Activated naive CD4-positive, alpha-beta T cell treated with anti-CD3 and anti-CD28 coated beads, Interleukin-2, amount 50 U/mL, for 72 hours (primary cell): ENCODE measurements at regions not wholly inside any gene's neighbourhood (a gene's known extent, or its start where the extent isn't known, plus 50 kb on each side); places are given as distances from the start of the nearest gene placed in this dataset.
A peak's percentile ranks its signal among the peaks of the same experiment; 100 is the strongest.

Experiments
- ATAC-seq, 2 donors: fragments of 150-1000 bp; cut with Tn5 transposase; 2 replicates each; pipeline ENCODE4 v1.10.0; 2021; ENCODE audit warnings: mild to moderate bottlenecking in 2 of 2, moderate library complexity in 2 of 2
- DNase-seq, 2 donors: peaks; one replicate each; pipeline ENCODE4 v3.0.0; 2021 to 2022; ENCODE audit warnings: low spot score in 2 of 2
- H3K27ac Mint-ChIP-seq, 2 donors: one replicate each; pipeline ENCODE4 v1.8.0; 2022; ENCODE audit warnings: mild to moderate bottlenecking in 2 of 2, mixed read lengths in 2 of 2
- H3K36me3 Mint-ChIP-seq, 2 donors: one replicate each; pipeline ENCODE4 v1.8.0; 2022; ENCODE audit warnings: mixed read lengths in 2 of 2
- H3K9me3 Mint-ChIP-seq, 2 donors: one replicate each; pipeline ENCODE4 v1.8.0; 2022; ENCODE audit warnings: mixed read lengths in 2 of 2

- DNase-seq (no peak), ATAC-seq (no peak)
- H3K36me3 Mint-ChIP-seq, result no peaks in the 10 kb centered on the region
- H3K27ac Mint-ChIP-seq, result no peak overlapping the region
- H3K9me3 Mint-ChIP-seq, result no peaks in the 10 kb centered on the region
Observed at GRCh38 chr6:16969699-16970655, 131.9 kb upstream of the STMND1 start.

GRCh38 chr6:16968101-16968500 is 133.7 kb upstream of the STMND1 start:
- no peak overlapping the region for H3K27ac Mint-ChIP-seq
- no peak for ATAC-seq
- H3K9me3 Mint-ChIP-seq, result no peaks in the 10 kb centered on the region
- H3K36me3 Mint-ChIP-seq, result no peaks in the 10 kb centered on the region
- DNase-seq, result no peak

- Mint-ChIP-seq H3K36me3 (no peaks in the 10 kb centered on the region), H3K27ac (no peak overlapping the region), H3K9me3 (no peaks in the 10 kb centered on the region)
- ATAC-seq (no peak), DNase-seq (no peak)
Observed at GRCh38 chr6:16967470-16967817, 134.4 kb upstream of the STMND1 start.

- no peak overlapping the region for H3K27ac Mint-ChIP-seq
- no peaks in the 10 kb centered on the region for H3K9me3 Mint-ChIP-seq
- DNase-seq, result no peak
- ATAC-seq, result no peak
- H3K36me3 Mint-ChIP-seq, result no peaks in the 10 kb centered on the region
Observed at GRCh38 chr6:16966791-16967469, 134.9 kb upstream of the STMND1 start.

GRCh38 chr6:16965689-16966088 is 136.2 kb upstream of the STMND1 start:
- Mint-ChIP-seq H3K36me3 (no peaks in the 10 kb centered on the region), H3K9me3 (no peaks in the 10 kb centered on the region), H3K27ac (no peak overlapping the region)
- DNase-seq, result no peak
- ATAC-seq, result no peak

GRCh38 chr6:16964553-16965499 is 137.0 kb upstream of the STMND1 start:
- Mint-ChIP-seq H3K27ac (no peak overlapping the region), H3K36me3 (no peaks in the 10 kb centered on the region), H3K9me3 (no peaks in the 10 kb centered on the region)
- DNase-seq (peak; percentile 58 to 72), ATAC-seq (peak; percentile 70 to 87)

GRCh38 chr6:16961577-16961976 is 140.3 kb upstream of the STMND1 start:
- no peak for ATAC-seq
- no peak for DNase-seq
- Mint-ChIP-seq H3K36me3 (no peaks in the 10 kb centered on the region), H3K9me3 (no peaks in the 10 kb centered on the region), H3K27ac (no peak overlapping the region)

- H3K36me3 Mint-ChIP-seq, result no peaks in the 10 kb centered on the region
- DNase-seq (no peak), ATAC-seq (no peak)
- H3K9me3 Mint-ChIP-seq, result no peaks in the 10 kb centered on the region
- no peak overlapping the region for H3K27ac Mint-ChIP-seq
Observed at GRCh38 chr6:16959789-16960188, 142.1 kb upstream of the STMND1 start.

GRCh38 chr6:16956361-16956760 is 145.5 kb upstream of the STMND1 start:
- Mint-ChIP-seq H3K36me3 (no peaks in the 10 kb centered on the region), H3K9me3 (no peaks in the 10 kb centered on the region), H3K27ac (peak overlapping the region in 1 of 2 donors; percentile 20)
- ATAC-seq (peak; percentile 59 to 83), DNase-seq (no peak)

- DNase-seq, result no peak
- Mint-ChIP-seq H3K36me3 (no peaks in the 10 kb centered on the region), H3K27ac (peak overlapping the region in 1 of 2 donors; percentile 20), H3K9me3 (no peaks in the 10 kb centered on the region)
- peak; percentile 58 to 60 for ATAC-seq
Observed at GRCh38 chr6:16955899-16956298, 146.0 kb upstream of the STMND1 start.

- no peaks in the 10 kb centered on the region for H3K9me3 Mint-ChIP-seq
Observed at GRCh38 chr6:16953905-16954304, 147.9 kb upstream of the STMND1 start.

GRCh38 chr6:16953446-16953845 is 148.4 kb upstream of the STMND1 start:
- no peak for ATAC-seq
- Mint-ChIP-seq H3K27ac (no peak overlapping the region), H3K9me3 (no peaks in the 10 kb centered on the region), H3K36me3 (no peaks in the 10 kb centered on the region)
- DNase-seq, result no peak

More at GRCh38 chr6:16953905-16954304, 147.9 kb upstream of the STMND1 start:
- ATAC-seq, result no peak
- Mint-ChIP-seq H3K27ac (no peak overlapping the region), H3K36me3 (no peaks in the 10 kb centered on the region)
- DNase-seq, result no peak

- no peak overlapping the region for H3K27ac Mint-ChIP-seq
- no peak for DNase-seq
- H3K36me3 Mint-ChIP-seq, result peaks cover 0 to 16% of the 10 kb centered on the region in 2 donors
- peaks cover 0 to 6% of the 10 kb centered on the region in 2 donors for H3K9me3 Mint-ChIP-seq
- ATAC-seq, result peak; percentile 78 to 91
Observed at GRCh38 chr6:16950825-16951495, 150.9 kb upstream of the STMND1 start.

- Mint-ChIP-seq H3K9me3 (peaks cover 0 to 6% of the 10 kb centered on the region in 2 donors), H3K36me3 (peaks cover 0 to 17% of the 10 kb centered on the region in 2 donors), H3K27ac (no peak overlapping the region)
- no peak for ATAC-seq
- DNase-seq, result no peak
Observed at GRCh38 chr6:16950302-16950701, 151.5 kb upstream of the STMND1 start.

GRCh38 chr6:16949716-16950115 is 152.1 kb upstream of the STMND1 start:
- no peak for ATAC-seq
- Mint-ChIP-seq H3K27ac (no peak overlapping the region), H3K36me3 (peaks cover 0 to 17% of the 10 kb centered on the region in 2 donors), H3K9me3 (peaks cover 0 to 6% of the 10 kb centered on the region in 2 donors)
- DNase-seq, result no peak

- DNase-seq, result no peak
Observed at GRCh38 chr6:16948396-16948795, 153.5 kb upstream of the STMND1 start.

More at GRCh38 chr6:16948396-16948795, 153.5 kb upstream of the STMND1 start:
- H3K36me3 Mint-ChIP-seq, result peaks cover 0 to 17% of the 10 kb centered on the region in 2 donors
- no peak overlapping the region for H3K27ac Mint-ChIP-seq
- no peak for ATAC-seq
- peaks cover 0 to 6% of the 10 kb centered on the region in 2 donors for H3K9me3 Mint-ChIP-seq
